ENCODE measurements at regions not wholly inside any gene's neighbourhood (a gene's known extent, or its start where the extent isn't known, plus 50 kb on each side); places are given as distances from the start of the nearest gene placed in this dataset.

GRCh38 chr1:238954865-238955264 lies 431.5 kb upstream of the CHRM3 start:
- TF ChIP-seq, protein P1, sequence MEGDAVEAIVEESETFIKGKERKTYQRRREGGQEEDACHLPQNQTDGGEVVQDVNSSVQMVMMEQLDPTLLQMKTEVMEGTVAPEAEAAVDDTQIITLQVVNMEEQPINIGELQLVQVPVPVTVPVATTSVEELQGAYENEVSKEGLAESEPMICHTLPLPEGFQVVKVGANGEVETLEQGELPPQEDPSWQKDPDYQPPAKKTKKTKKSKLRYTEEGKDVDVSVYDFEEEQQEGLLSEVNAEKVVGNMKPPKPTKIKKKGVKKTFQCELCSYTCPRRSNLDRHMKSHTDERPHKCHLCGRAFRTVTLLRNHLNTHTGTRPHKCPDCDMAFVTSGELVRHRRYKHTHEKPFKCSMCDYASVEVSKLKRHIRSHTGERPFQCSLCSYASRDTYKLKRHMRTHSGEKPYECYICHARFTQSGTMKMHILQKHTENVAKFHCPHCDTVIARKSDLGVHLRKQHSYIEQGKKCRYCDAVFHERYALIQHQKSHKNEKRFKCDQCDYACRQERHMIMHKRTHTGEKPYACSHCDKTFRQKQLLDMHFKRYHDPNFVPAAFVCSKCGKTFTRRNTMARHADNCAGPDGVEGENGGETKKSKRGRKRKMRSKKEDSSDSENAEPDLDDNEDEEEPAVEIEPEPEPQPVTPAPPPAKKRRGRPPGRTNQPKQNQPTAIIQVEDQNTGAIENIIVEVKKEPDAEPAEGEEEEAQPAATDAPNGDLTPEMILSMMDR (IDR thresholded peaks at IDR 0.05): no peak
- TF ChIP-seq POLR2A (IDR thresholded peaks at IDR 0.05): no peak
